ENCODE measurements at regions not wholly inside any gene's neighbourhood (a gene's known extent, or its start where the extent isn't known, plus 50 kb on each side); places are given as distances from the start of the nearest gene placed in this dataset.

- FAIRE-seq (no peak), ATAC-seq (no peak), DNase-seq (ENCODE audit: low spot score) (no peak)
- CTCF ChIA-PET (ENCODE audit: low intra/inter-chr PET ratio, low total read pairs) = no interaction called here
- Histone ChIP-seq H3K4me2 (ENCODE audit: low read depth, low read length) (no peak overlapping the region), H3K4me3 (replicated peaks in 1 of 3; ENCODE audit: insufficient read depth in 1 of 3, low read depth in 2 of 3, low read length in 3 of 3) (no peak overlapping the region), H3K36me3 (replicated peaks in 1 of 2; ENCODE audit: control insufficient read depth in 1 of 2, insufficient read depth in 2 of 2, low read length in 2 of 2) (no peaks in the 10 kb centered on the region), H2AFZ (ENCODE audit: low read length) (no peak overlapping the region), H3K79me2 (ENCODE audit: insufficient read depth, low read length) (no peaks in the 10 kb centered on the region), H3K27me3 (ENCODE audit: control insufficient read depth in 1 of 2, insufficient read depth in 2 of 2, low read length in 2 of 2) (no peaks in the 10 kb centered on the region), H3K9ac (ENCODE audit: insufficient read depth, low read depth, low read length) (no peak overlapping the region), H3K9me3 (ENCODE audit: low read length) (no peaks in the 10 kb centered on the region), H3K4me1 (ENCODE audit: insufficient read depth, low read length) (no peaks in the 10 kb centered on the region), H4K20me1 (ENCODE audit: insufficient read depth, low read length) (no peaks in the 10 kb centered on the region), H3K27ac (ENCODE audit: extremely low read length, insufficient read depth, low read length) (no peak overlapping the region)
- intact Hi-C loops (cut with micrococcal nuclease; ENCODE audit: unreplicated experiment) (no loop called here), in situ Hi-C loops (cut with HindIII; ENCODE audit: extremely low pct_ligation_motif_present, low pct_unique_long_range_greater_than_20kb) (no loop called here)
- no TSS peak for BruUV-seq (replicated peaks)
- POLR2A ChIA-PET = no interaction called here
- 79% methylated on average over 1 of the region's 1 CpG for WGBS (ENCODE audit: low lambda C conversion rate)
- TF ChIP-seq SCMH1 (CRISPR knock-in tag; IDR thresholded peaks at IDR 0.05; ENCODE audit: borderline replicate concordance) = no peak
- TF ChIP-seq NFE2 (CRISPR knock-in tag; IDR thresholded peaks at IDR 0.05) = no peak
- no peak for TF ChIP-seq MTF1 (CRISPR knock-in tag; IDR thresholded peaks at IDR 0.05)
- TF ChIP-seq AKNA (CRISPR knock-in tag; IDR thresholded peaks at IDR 0.05; ENCODE audit: borderline replicate concordance) = no peak
- no peak for TF ChIP-seq MXD4 (CRISPR knock-in tag; IDR thresholded peaks at IDR 0.05)
- TF ChIP-seq ELF4 (CRISPR knock-in tag; IDR thresholded peaks at IDR 0.05; ENCODE audit: borderline replicate concordance) = no peak
- no peak for TF ChIP-seq ZNF337 (CRISPR knock-in tag; IDR thresholded peaks at IDR 0.05; ENCODE audit: borderline replicate concordance, low read depth)
- no peak for TF ChIP-seq IRX3 (CRISPR knock-in tag; IDR thresholded peaks at IDR 0.05; ENCODE audit: borderline replicate concordance, low read depth)
- no peak for TF ChIP-seq TERF1 (CRISPR knock-in tag; IDR thresholded peaks at IDR 0.05)
- TF ChIP-seq ZNF260 (CRISPR knock-in tag; IDR thresholded peaks at IDR 0.05; ENCODE audit: borderline replicate concordance, low read depth) = no peak
- no peak for TF ChIP-seq FOXP4 (CRISPR knock-in tag; IDR thresholded peaks at IDR 0.05)
- TF ChIP-seq ZNF704 (CRISPR knock-in tag; IDR thresholded peaks at IDR 0.05; ENCODE audit: borderline replicate concordance) = no peak
- no peak for TF ChIP-seq KDM3A (CRISPR knock-in tag; IDR thresholded peaks at IDR 0.05; ENCODE audit: low read depth)
Observed at GRCh38 chr3:101973163-101973505, 123.8 kb downstream of the NFKBIZ start.
